ENCODE measurements at regions not wholly inside any gene's neighbourhood (a gene's known extent, or its start where the extent isn't known, plus 50 kb on each side); places are given as distances from the start of the nearest gene placed in this dataset.

GRCh38 chr2:176812246-176812775 lies 400.3 kb upstream of the HNRNPA3 start (continued):
- TF ChIP-seq, protein P1, sequence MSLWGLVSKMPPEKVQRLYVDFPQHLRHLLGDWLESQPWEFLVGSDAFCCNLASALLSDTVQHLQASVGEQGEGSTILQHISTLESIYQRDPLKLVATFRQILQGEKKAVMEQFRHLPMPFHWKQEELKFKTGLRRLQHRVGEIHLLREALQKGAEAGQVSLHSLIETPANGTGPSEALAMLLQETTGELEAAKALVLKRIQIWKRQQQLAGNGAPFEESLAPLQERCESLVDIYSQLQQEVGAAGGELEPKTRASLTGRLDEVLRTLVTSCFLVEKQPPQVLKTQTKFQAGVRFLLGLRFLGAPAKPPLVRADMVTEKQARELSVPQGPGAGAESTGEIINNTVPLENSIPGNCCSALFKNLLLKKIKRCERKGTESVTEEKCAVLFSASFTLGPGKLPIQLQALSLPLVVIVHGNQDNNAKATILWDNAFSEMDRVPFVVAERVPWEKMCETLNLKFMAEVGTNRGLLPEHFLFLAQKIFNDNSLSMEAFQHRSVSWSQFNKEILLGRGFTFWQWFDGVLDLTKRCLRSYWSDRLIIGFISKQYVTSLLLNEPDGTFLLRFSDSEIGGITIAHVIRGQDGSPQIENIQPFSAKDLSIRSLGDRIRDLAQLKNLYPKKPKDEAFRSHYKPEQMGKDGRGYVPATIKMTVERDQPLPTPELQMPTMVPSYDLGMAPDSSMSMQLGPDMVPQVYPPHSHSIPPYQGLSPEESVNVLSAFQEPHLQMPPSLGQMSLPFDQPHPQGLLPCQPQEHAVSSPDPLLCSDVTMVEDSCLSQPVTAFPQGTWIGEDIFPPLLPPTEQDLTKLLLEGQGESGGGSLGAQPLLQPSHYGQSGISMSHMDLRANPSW (CRISPR knock-in tag; conservative IDR thresholded peaks at IDR 0.05; ENCODE audit: low read depth), result no peak
- TF ChIP-seq JUN (CRISPR knock-in tag; IDR thresholded peaks at IDR 0.05) (no peak), IRF2 (CRISPR knock-in tag; IDR thresholded peaks at IDR 0.05; ENCODE audit: borderline replicate concordance, low read depth) (no peak), ERG (CRISPR knock-in tag; IDR thresholded peaks at IDR 0.05) (no peak), ZNF263 (CRISPR knock-in tag; IDR thresholded peaks at IDR 0.05; ENCODE audit: low read depth) (no peak)

DNA sequence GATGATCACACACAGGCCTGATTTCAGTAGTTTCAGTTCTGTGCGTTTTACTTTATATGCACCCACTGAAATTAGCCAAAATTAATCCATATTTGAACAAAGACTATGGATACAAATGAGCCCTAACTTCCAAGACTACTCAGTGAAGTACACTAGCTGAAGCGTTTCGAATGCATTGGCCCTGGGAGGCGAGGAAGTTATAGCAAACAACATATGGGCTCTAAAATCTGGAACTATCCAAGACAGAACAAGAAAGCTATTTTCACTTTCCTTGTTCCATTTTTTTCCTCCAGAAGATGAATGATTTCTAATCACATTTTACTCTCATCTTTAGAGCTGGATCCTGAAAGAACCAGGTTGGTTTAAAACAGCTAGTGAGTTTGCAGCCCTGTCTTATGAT lies 399.4 kb upstream of the HNRNPA3 start:
- Mint-ChIP-seq H3K4me1 (peaks cover 44% of the 10 kb centered on the region), H3K9me3 (peaks cover 3% of the 10 kb centered on the region; the same call in 1 of the 2 replicates)

More for the DNA sequence above, 399.4 kb upstream of the HNRNPA3 start:
- ChIA-PET CTCF (interaction anchor here (0.6 to 6.1 kb wide), 18 partner anchors 9 to 988 kb away, joined by 3 to 117 read pairs (median 6); no protein-coding TSS in a partner anchor), POLR2A (interaction anchor here (0.6 to 1.0 kb wide), 2 partner anchors 20 to 301 kb away, joined by 3 read pairs; no protein-coding TSS in a partner anchor)
- Mint-ChIP-seq H3K27ac (no peak overlapping the region), H3K4me3 (no peak overlapping the region), H3K27me3 (ENCODE audit: low read depth) (no peaks in the 10 kb centered on the region; the same call in 1 of the 2 replicates), H3K36me3 (no peaks in the 10 kb centered on the region)
- ATAC-seq (no peak), DNase-seq (ENCODE audit: low spot score) (no peak)
- TF ChIP-seq EMX1 (CRISPR knock-in tag; IDR thresholded peaks at IDR 0.05) (no peak), PRRX2 (CRISPR knock-in tag; IDR thresholded peaks at IDR 0.05) (no peak), ZNF121 (CRISPR knock-in tag; IDR thresholded peaks at IDR 0.05) (no peak), MYBL2 (CRISPR knock-in tag; IDR thresholded peaks at IDR 0.05) (no peak), SMAD3 (CRISPR knock-in tag; IDR thresholded peaks at IDR 0.05; ENCODE audit: borderline replicate concordance) (no peak), ZNF416 (CRISPR knock-in tag; IDR thresholded peaks at IDR 0.05) (no peak), CBFB (CRISPR knock-in tag; IDR thresholded peaks at IDR 0.05; ENCODE audit: low read depth) (no peak), JUN (CRISPR knock-in tag; IDR thresholded peaks at IDR 0.05) (no peak), ZBTB43 (CRISPR knock-in tag; IDR thresholded peaks at IDR 0.05) (no peak), NR3C1 (CRISPR knock-in tag; conservative IDR thresholded peaks at IDR 0.05; ENCODE audit: low read depth) (no peak), ETV6 (CRISPR knock-in tag; IDR thresholded peaks at IDR 0.05) (no peak), KAT7 (CRISPR knock-in tag; IDR thresholded peaks at IDR 0.05; ENCODE audit: borderline replicate concordance) (no peak), IRF2 (CRISPR knock-in tag; IDR thresholded peaks at IDR 0.05; ENCODE audit: borderline replicate concordance, low read depth) (no peak), OVOL2 (CRISPR knock-in tag; IDR thresholded peaks at IDR 0.05; ENCODE audit: borderline replicate concordance) (no peak)
- TF ChIP-seq, protein P2, sequence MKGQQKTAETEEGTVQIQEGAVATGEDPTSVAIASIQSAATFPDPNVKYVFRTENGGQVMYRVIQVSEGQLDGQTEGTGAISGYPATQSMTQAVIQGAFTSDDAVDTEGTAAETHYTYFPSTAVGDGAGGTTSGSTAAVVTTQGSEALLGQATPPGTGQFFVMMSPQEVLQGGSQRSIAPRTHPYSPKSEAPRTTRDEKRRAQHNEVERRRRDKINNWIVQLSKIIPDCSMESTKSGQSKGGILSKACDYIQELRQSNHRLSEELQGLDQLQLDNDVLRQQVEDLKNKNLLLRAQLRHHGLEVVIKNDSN (CRISPR knock-in tag; IDR thresholded peaks at IDR 0.05), result no peak
- TF ChIP-seq, protein P3, sequence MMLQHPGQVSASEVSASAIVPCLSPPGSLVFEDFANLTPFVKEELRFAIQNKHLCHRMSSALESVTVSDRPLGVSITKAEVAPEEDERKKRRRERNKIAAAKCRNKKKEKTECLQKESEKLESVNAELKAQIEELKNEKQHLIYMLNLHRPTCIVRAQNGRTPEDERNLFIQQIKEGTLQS (CRISPR knock-in tag; conservative IDR thresholded peaks at IDR 0.05), result no peak
- TF ChIP-seq, protein P4, sequence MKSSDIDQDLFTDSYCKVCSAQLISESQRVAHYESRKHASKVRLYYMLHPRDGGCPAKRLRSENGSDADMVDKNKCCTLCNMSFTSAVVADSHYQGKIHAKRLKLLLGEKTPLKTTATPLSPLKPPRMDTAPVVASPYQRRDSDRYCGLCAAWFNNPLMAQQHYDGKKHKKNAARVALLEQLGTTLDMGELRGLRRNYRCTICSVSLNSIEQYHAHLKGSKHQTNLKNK (CRISPR knock-in tag; IDR thresholded peaks at IDR 0.05), result no peak
- TF ChIP-seq, protein P5, sequence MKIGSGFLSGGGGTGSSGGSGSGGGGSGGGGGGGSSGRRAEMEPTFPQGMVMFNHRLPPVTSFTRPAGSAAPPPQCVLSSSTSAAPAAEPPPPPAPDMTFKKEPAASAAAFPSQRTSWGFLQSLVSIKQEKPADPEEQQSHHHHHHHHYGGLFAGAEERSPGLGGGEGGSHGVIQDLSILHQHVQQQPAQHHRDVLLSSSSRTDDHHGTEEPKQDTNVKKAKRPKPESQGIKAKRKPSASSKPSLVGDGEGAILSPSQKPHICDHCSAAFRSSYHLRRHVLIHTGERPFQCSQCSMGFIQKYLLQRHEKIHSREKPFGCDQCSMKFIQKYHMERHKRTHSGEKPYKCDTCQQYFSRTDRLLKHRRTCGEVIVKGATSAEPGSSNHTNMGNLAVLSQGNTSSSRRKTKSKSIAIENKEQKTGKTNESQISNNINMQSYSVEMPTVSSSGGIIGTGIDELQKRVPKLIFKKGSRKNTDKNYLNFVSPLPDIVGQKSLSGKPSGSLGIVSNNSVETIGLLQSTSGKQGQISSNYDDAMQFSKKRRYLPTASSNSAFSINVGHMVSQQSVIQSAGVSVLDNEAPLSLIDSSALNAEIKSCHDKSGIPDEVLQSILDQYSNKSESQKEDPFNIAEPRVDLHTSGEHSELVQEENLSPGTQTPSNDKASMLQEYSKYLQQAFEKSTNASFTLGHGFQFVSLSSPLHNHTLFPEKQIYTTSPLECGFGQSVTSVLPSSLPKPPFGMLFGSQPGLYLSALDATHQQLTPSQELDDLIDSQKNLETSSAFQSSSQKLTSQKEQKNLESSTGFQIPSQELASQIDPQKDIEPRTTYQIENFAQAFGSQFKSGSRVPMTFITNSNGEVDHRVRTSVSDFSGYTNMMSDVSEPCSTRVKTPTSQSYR (CRISPR knock-in tag; IDR thresholded peaks at IDR 0.05), result no peak
- TF ChIP-seq, protein P6, sequence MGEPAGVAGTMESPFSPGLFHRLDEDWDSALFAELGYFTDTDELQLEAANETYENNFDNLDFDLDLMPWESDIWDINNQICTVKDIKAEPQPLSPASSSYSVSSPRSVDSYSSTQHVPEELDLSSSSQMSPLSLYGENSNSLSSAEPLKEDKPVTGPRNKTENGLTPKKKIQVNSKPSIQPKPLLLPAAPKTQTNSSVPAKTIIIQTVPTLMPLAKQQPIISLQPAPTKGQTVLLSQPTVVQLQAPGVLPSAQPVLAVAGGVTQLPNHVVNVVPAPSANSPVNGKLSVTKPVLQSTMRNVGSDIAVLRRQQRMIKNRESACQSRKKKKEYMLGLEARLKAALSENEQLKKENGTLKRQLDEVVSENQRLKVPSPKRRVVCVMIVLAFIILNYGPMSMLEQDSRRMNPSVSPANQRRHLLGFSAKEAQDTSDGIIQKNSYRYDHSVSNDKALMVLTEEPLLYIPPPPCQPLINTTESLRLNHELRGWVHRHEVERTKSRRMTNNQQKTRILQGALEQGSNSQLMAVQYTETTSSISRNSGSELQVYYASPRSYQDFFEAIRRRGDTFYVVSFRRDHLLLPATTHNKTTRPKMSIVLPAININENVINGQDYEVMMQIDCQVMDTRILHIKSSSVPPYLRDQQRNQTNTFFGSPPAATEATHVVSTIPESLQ (CRISPR knock-in tag; IDR thresholded peaks at IDR 0.05), result no peak
- TF ChIP-seq, protein P7, sequence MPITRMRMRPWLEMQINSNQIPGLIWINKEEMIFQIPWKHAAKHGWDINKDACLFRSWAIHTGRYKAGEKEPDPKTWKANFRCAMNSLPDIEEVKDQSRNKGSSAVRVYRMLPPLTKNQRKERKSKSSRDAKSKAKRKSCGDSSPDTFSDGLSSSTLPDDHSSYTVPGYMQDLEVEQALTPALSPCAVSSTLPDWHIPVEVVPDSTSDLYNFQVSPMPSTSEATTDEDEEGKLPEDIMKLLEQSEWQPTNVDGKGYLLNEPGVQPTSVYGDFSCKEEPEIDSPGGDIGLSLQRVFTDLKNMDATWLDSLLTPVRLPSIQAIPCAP (CRISPR knock-in tag; IDR thresholded peaks at IDR 0.05), result no peak

Data from WTC11 (cell line).